CD4-positive, CD25-positive, alpha-beta regulatory T cell (primary cell): ENCODE measurements at regions not wholly inside any gene's neighbourhood (a gene's known extent, or its start where the extent isn't known, plus 50 kb on each side); places are given as distances from the start of the nearest gene placed in this dataset.

ENCODE experiments used
- ATAC-seq, 2 donors: fragments of 150-1000 bp; cut with Tn5 transposase; one replicate each; pipeline ENCODE4 v1.10.0; 2021; ENCODE audit warnings: low read depth in 2 of 2, moderate number of reproducible peaks in 2 of 2, moderate library complexity in 1 of 2
- DNase-seq, 3 donors: peaks; one replicate each; pipeline versions ENCODE4 v3.0.0 to v3.0.0-alpha.2; 2012 to 2022; ENCODE audit warnings: mixed read lengths in 1 of 3
- H3K27ac ChIP-seq: one replicate; pipeline ENCODE4 v1.7.0; 2013; ENCODE audit warnings: mild to moderate bottlenecking, low read length; ENCODE audit not compliant: insufficient read depth, poor library complexity, severe bottlenecking
- H3K27me3 ChIP-seq: one replicate; pipeline ENCODE4 v1.7.0; 2013; ENCODE audit warnings: low read length; ENCODE audit not compliant: control insufficient read depth, insufficient read depth
- H3K36me3 ChIP-seq: one replicate; pipeline ENCODE4 v1.7.0; 2013; ENCODE audit warnings: mild to moderate bottlenecking, low read length, moderate library complexity; ENCODE audit not compliant: control insufficient read depth, insufficient read depth
- H3K4me1 ChIP-seq: 2 replicates; pipeline ENCODE4 v1.7.0; 2013; ENCODE audit warnings: mild to moderate bottlenecking, low read length; ENCODE audit not compliant: insufficient read depth, control insufficient read depth, poor library complexity, severe bottlenecking
- H3K4me3 ChIP-seq: one replicate; pipeline ENCODE4 v1.7.0; 2013; ENCODE audit warnings: low read depth, mild to moderate bottlenecking, low read length, moderate library complexity
- H3K9me3 ChIP-seq, 2 experiments: 1 replicate in 1 of 2; 2 replicates in 1 of 2; pipeline ENCODE4 v1.7.0; 2013; ENCODE audit warnings: low read length in 2 of 2, mild to moderate bottlenecking in 1 of 2, moderate library complexity in 1 of 2; ENCODE audit not compliant: control insufficient read depth in 2 of 2
- H3K27ac Mint-ChIP-seq, 3 donors: one replicate each; pipeline ENCODE4 v1.8.0; 2020 to 2022; ENCODE audit warnings: mild to moderate bottlenecking in 3 of 3, mixed read lengths in 3 of 3, moderate library complexity in 2 of 3
- H3K27me3 Mint-ChIP-seq: one replicate; pipeline ENCODE4 v1.8.0; 2022; ENCODE audit warnings: mild to moderate bottlenecking, mixed read lengths
- H3K36me3 Mint-ChIP-seq: one replicate; pipeline ENCODE4 v1.8.0; 2020; ENCODE audit warnings: mixed read lengths
- H3K4me1 Mint-ChIP-seq, 4 donors: one replicate each; pipeline ENCODE4 v1.8.0; 2020 to 2022; ENCODE audit warnings: mixed read lengths in 4 of 4, mild to moderate bottlenecking in 1 of 4
- H3K4me3 Mint-ChIP-seq, 4 donors: one replicate each; pipeline ENCODE4 v1.8.0; 2020 to 2022; ENCODE audit warnings: mild to moderate bottlenecking in 4 of 4, mixed read lengths in 4 of 4, moderate library complexity in 3 of 4
- H3K9me3 Mint-ChIP-seq, 7 donors: one replicate each; pipeline ENCODE4 v1.8.0; 2020 to 2022; ENCODE audit warnings: mixed read lengths in 7 of 7, mild to moderate bottlenecking in 3 of 7, moderate library complexity in 2 of 7

DNA sequence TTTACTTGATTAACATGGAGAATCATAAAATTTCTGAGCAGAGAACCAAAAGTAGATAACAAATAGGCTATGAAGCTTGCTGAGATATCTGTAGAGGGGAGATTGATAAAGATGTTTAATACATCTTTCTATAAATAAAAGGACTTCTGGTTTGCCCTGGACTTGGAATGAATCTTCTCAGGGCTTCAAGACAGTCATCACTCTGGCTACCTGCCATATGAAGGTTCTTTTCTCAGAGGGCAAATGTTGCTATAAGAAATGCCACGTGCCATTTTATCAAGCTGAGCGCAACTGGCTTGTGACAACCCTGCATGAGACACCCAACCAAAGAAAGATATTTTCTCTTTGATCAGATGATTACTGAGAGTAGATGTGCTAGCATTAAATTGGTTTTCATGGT lies 192.5 kb downstream of the WNT5A start:
- Mint-ChIP-seq H3K36me3 (no peaks in the 10 kb centered on the region), H3K4me3 (no peak overlapping the region), H3K27me3 (no peaks in the 10 kb centered on the region), H3K4me1 (no peaks in the 10 kb centered on the region), H3K9me3 (peaks cover 3 to 22% (median 5%) of the 10 kb centered on the region in 7 donors), H3K27ac (no peak overlapping the region)
- Histone ChIP-seq H3K4me3 (no peak overlapping the region), H3K27me3 (no peaks in the 10 kb centered on the region), H3K36me3 (no peaks in the 10 kb centered on the region), H3K9me3 (peaks cover 0 to 3% of the 10 kb centered on the region in 2 experiments), H3K27ac (no peak overlapping the region), H3K4me1 (no peaks in the 10 kb centered on the region)
- ATAC-seq: no peak
- no peak for DNase-seq

DNA sequence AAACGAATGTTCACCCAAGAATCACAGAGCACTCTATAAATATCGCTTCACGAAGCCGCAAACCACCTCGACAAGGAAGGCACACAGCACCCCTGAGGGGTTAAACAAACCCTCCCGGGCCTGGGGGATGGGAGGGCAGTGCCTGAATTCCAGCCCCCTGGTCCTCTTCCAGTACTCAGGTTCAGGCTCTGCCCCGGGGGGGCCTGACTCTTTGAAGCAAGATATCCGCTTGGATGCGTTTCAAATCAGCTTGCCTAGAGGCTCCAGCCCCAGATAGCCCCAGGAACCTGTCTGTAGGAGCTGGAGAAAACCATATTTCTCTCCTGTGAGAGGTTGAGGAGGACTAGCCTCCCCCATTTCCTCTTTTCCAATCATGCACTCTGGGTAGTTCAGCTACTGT lies 194.7 kb downstream of the WNT5A start:
- ATAC-seq: no peak
- H3K4me3 ChIP-seq: no peak overlapping the region
- no peak overlapping the region for H3K27ac ChIP-seq
- H3K4me1 ChIP-seq: no peaks in the 10 kb centered on the region
- H3K27me3 Mint-ChIP-seq: no peaks in the 10 kb centered on the region
- H3K9me3 ChIP-seq: no peaks in the 10 kb centered on the region
- no peak for DNase-seq
- no peak overlapping the region for H3K4me3 Mint-ChIP-seq
- H3K27me3 ChIP-seq: no peaks in the 10 kb centered on the region
- no peak overlapping the region for H3K27ac Mint-ChIP-seq
- no peaks in the 10 kb centered on the region for H3K36me3 Mint-ChIP-seq
- H3K36me3 ChIP-seq: no peaks in the 10 kb centered on the region
- no peaks in the 10 kb centered on the region for H3K4me1 Mint-ChIP-seq
- peaks cover 0 to 22% (median 7%) of the 10 kb centered on the region in 7 donors for H3K9me3 Mint-ChIP-seq

DNA sequence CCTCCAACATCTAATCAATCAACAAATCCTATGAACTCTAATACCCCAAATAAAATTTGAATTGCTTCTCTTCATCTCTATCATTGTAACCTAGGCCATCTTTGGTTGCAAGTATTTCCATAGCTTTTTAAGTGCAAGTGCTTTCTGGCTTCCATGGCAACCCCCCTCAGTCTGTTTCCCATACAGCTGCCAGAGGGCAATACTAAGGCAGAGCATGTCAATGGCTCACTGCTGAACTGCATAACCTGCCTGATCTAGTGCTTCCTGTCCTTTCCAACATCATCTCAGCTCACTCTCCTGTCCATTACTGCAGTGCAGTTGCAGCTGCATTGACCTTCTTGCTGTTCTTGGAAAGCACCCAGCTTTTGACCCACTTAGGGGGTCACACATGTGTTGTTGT lies 198.4 kb downstream of the WNT5A start:
- H3K9me3 ChIP-seq: no peaks in the 10 kb centered on the region
- no peak for ATAC-seq
- no peaks in the 10 kb centered on the region for H3K27me3 ChIP-seq

DNA sequence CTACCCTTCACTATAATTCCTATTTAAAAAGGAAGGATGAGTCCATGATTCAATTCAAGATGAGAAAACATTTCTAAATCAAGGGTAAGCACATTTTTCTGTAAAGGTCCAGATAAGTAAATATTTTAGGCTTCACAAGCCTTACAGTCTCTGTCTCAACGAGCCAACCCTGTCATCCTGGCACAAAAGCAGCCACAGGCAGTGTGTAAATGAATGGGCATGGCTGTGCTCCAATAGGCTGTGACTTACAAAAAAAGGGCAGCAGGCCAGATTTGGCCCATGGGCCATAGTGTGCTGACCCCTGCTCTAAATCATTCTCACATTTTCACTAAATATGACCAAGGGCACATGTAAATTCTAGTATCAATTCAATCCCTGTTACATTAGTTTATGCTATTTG lies 200.4 kb downstream of the WNT5A start:
- Histone ChIP-seq H3K27ac (no peak overlapping the region), H3K4me1 (no peaks in the 10 kb centered on the region), H3K36me3 (no peaks in the 10 kb centered on the region), H3K4me3 (no peak overlapping the region), H3K9me3 (no peaks in the 10 kb centered on the region), H3K27me3 (no peaks in the 10 kb centered on the region)
- DNase-seq: no peak
- Mint-ChIP-seq H3K27ac (no peak overlapping the region), H3K9me3 (peaks cover 2 to 12% (median 4%) of the 10 kb centered on the region in 7 donors), H3K27me3 (no peaks in the 10 kb centered on the region), H3K4me3 (no peak overlapping the region), H3K4me1 (no peaks in the 10 kb centered on the region), H3K36me3 (no peaks in the 10 kb centered on the region)
- ATAC-seq: no peak

More for the DNA sequence above, 198.4 kb downstream of the WNT5A start:
- DNase-seq: no peak
- Histone ChIP-seq H3K36me3 (no peaks in the 10 kb centered on the region), H3K27ac (no peak overlapping the region), H3K4me1 (no peaks in the 10 kb centered on the region), H3K4me3 (no peak overlapping the region)
- Mint-ChIP-seq H3K27ac (no peak overlapping the region), H3K9me3 (peaks cover 2 to 15% (median 4%) of the 10 kb centered on the region in 7 donors), H3K4me1 (no peaks in the 10 kb centered on the region), H3K36me3 (no peaks in the 10 kb centered on the region), H3K4me3 (no peak overlapping the region), H3K27me3 (no peaks in the 10 kb centered on the region)

DNA sequence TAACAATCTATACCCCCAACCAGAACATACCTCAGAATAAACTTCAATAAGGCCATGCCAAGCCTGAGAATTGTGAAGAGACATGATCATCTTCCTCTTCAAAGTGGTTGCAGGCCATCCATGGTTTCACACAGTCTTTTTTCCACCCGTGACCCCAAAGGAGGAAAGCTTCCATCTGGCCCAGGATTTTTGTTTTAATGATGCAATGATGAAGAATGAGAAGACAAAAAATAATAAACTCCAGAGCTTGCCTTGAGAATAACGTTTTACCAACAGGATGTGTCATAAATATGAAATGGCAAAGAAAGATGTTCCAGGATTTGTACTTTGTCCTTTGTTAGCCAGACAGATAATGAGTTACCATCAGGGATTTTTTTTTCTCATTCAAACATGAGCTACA lies 201.9 kb downstream of the WNT5A start:
- Mint-ChIP-seq H3K9me3 (peaks cover 2 to 18% (median 4%) of the 10 kb centered on the region in 7 donors), H3K27ac (no peak overlapping the region), H3K27me3 (no peaks in the 10 kb centered on the region), H3K4me1 (no peaks in the 10 kb centered on the region), H3K4me3 (no peak overlapping the region), H3K36me3 (no peaks in the 10 kb centered on the region)
- Histone ChIP-seq H3K9me3 (no peaks in the 10 kb centered on the region), H3K4me3 (no peak overlapping the region), H3K27me3 (no peaks in the 10 kb centered on the region), H3K27ac (no peak overlapping the region), H3K4me1 (no peaks in the 10 kb centered on the region), H3K36me3 (no peaks in the 10 kb centered on the region)
- DNase-seq: no peak
- no peak for ATAC-seq

DNA sequence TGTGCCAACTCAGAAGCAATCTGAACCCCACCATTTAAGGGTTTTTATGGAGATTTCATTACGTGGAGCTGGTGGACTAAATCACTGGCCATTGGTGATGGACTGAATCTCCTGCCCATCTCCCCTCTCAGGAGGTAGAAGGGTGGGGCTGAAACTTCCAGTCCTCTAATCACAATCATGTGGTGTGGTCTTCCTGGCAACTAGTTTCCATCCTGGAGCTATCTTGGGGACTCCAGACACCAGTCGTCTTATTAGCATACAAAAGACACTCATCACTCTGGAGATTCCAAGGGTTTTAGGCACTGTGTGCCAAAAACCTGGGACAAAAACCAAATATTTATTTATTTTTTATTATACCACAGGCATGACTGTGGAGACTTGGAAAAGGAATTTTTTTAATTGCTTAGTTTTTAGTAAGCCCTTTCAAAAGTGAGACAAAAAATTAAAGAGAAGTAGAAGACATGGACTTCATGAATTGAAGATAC lies 203.6 kb downstream of the WNT5A start:
- Mint-ChIP-seq H3K4me1 (no peaks in the 10 kb centered on the region), H3K9me3 (peaks cover under 1 to 22% (median 4%) of the 10 kb centered on the region in 7 donors), H3K36me3 (no peaks in the 10 kb centered on the region), H3K4me3 (no peak overlapping the region), H3K27ac (no peak overlapping the region), H3K27me3 (no peaks in the 10 kb centered on the region)
- H3K27ac ChIP-seq: no peak overlapping the region
- H3K4me1 ChIP-seq: no peaks in the 10 kb centered on the region
- H3K9me3 ChIP-seq: no peaks in the 10 kb centered on the region
- no peak overlapping the region for H3K4me3 ChIP-seq
- H3K27me3 ChIP-seq: no peaks in the 10 kb centered on the region
- ATAC-seq (no peak), DNase-seq (no peak)
- no peaks in the 10 kb centered on the region for H3K36me3 ChIP-seq

DNA sequence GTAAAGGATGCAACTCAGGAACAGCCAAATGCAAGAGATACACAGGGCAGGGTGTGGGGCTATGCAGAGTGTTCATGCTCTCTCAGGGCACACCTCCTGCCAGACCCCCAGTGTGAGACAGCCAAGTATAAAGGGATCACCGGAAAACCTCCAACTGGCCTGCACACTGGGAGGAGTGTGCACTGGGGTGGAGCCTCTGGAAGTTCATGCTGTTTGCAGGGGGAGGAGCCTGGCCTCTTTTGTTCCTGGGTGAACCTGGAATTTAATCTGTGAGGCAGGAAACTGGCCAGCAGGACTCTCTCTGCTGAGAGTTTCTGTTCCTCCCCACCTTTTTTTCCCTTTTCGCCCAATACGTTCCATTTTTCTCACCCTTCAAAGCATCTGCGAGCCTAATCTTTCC lies 204.1 kb downstream of the WNT5A start:
- Histone ChIP-seq H3K36me3 (no peaks in the 10 kb centered on the region), H3K9me3 (no peaks in the 10 kb centered on the region), H3K4me1 (no peaks in the 10 kb centered on the region), H3K27me3 (no peaks in the 10 kb centered on the region), H3K27ac (no peak overlapping the region), H3K4me3 (no peak overlapping the region)
- no peaks in the 10 kb centered on the region for H3K36me3 Mint-ChIP-seq
- H3K27me3 Mint-ChIP-seq: no peaks in the 10 kb centered on the region
- no peaks in the 10 kb centered on the region for H3K4me1 Mint-ChIP-seq
- H3K9me3 Mint-ChIP-seq: peaks cover 0 to 19% (median 4%) of the 10 kb centered on the region in 7 donors
- H3K4me3 Mint-ChIP-seq: peak overlapping the region in 1 of 4 donors; percentile 89
- ATAC-seq: no peak
- no peak overlapping the region for H3K27ac Mint-ChIP-seq
- no peak for DNase-seq

DNA sequence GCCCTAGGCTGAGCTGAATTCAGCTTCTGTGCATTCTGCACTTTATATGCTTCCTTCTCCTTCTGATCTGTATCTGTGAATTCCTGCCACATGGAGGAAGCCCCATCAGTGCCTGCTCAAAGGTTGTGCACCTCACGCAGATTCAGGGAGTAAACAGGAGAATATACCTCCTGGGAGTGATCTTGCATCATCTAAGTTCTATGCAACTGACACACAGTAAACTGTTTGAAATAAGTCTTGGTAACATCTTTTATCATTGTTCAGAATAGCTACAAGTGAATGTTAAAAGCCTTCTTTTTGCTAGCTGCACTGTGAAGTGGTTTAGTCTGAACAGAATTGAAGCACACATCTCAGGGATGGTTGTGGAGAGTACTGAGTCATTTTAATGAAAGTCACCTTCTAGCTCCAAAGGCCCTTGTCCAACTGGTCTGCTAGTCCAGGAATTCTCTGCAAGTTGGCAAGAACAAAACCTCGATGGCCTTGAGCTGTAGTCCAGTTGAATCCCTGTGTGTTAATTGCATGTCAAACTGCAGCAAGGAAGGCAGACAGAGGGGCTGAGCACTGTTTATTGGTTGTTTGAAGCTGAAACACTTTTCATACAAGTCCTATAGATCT lies 215.0 kb downstream of the WNT5A start:
- H3K4me1 ChIP-seq: no peaks in the 10 kb centered on the region

More for the DNA sequence above, 215.0 kb downstream of the WNT5A start:
- no peak overlapping the region for H3K27ac ChIP-seq
- H3K9me3 Mint-ChIP-seq: peaks cover 0 to 3% (median 0%) of the 10 kb centered on the region in 7 donors
- H3K27ac Mint-ChIP-seq: no peak overlapping the region
- H3K4me3 Mint-ChIP-seq: no peak overlapping the region
- no peaks in the 10 kb centered on the region for H3K36me3 Mint-ChIP-seq
- H3K4me1 Mint-ChIP-seq: no peaks in the 10 kb centered on the region
- no peak for ATAC-seq
- H3K27me3 Mint-ChIP-seq: no peaks in the 10 kb centered on the region
- H3K4me3 ChIP-seq: no peak overlapping the region
- no peak for DNase-seq
- H3K36me3 ChIP-seq: no peaks in the 10 kb centered on the region
- no peaks in the 10 kb centered on the region for H3K27me3 ChIP-seq
- H3K9me3 ChIP-seq: no peaks in the 10 kb centered on the region
